B cell (primary cell): ENCODE measurements at regions not wholly inside any gene's neighbourhood (a gene's known extent, or its start where the extent isn't known, plus 50 kb on each side); places are given as distances from the start of the nearest gene placed in this dataset.

Source experiments
- EZH2 ChIP-seq: IDR thresholded peaks from 2 replicates; pipeline ENCODE4 v1.6.1; 2012; ENCODE audit warnings: borderline replicate concordance, low read depth, mild to moderate bottlenecking, moderate library complexity, low read length; ENCODE audit not compliant: insufficient read depth, poor library complexity, severe bottlenecking
- TF ChIP-seq, protein P1 (sequence below): fragments of 200-600 bp; IDR thresholded peaks from one replicate; pipeline ENCODE4 v1.8.0; 2022; ENCODE audit warnings: antibody characterized with exemption, mild to moderate bottlenecking

DNA sequence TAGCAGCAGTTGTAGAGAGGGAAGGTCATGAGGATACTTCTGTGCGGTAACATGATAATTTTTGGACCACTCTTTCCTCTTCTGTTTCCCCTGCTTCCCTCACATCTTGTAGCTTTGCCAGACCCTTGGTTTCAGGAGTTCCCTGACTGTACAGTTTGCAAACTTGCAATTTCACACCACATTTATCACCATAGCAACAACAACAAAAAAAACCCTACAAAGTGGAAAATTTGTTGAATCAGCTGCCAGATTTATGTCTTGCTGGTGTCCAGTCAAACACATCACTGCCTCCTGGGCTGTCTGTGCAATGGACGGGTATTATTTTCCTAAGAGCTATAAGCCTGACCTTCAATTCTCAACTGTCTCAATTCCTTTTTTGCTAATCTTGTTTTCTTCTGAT is 751.6 kb downstream of the TLR4 start:
- no peak for TF ChIP-seq EZH2
- TF ChIP-seq, protein P1, sequence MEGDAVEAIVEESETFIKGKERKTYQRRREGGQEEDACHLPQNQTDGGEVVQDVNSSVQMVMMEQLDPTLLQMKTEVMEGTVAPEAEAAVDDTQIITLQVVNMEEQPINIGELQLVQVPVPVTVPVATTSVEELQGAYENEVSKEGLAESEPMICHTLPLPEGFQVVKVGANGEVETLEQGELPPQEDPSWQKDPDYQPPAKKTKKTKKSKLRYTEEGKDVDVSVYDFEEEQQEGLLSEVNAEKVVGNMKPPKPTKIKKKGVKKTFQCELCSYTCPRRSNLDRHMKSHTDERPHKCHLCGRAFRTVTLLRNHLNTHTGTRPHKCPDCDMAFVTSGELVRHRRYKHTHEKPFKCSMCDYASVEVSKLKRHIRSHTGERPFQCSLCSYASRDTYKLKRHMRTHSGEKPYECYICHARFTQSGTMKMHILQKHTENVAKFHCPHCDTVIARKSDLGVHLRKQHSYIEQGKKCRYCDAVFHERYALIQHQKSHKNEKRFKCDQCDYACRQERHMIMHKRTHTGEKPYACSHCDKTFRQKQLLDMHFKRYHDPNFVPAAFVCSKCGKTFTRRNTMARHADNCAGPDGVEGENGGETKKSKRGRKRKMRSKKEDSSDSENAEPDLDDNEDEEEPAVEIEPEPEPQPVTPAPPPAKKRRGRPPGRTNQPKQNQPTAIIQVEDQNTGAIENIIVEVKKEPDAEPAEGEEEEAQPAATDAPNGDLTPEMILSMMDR = no peak
